ENCODE measurements at regions not wholly inside any gene's neighbourhood (a gene's known extent, or its start where the extent isn't known, plus 50 kb on each side); places are given as distances from the start of the nearest gene placed in this dataset.
"Not testable (repeated sequence)": the region's sequence is repeated elsewhere in the genome, so short reads cannot be mapped to it uniquely, and the experiment has no call there.

GRCh38 chr14:105729825-105730368, 203.5 kb downstream of the TMEM121 start:
- in situ Hi-C loops (cut with MboI; ENCODE audit: low sequenced_read_pairs), result not testable (repeated sequence)

GRCh38 chr14:105730731-105731130, 204.3 kb downstream of the TMEM121 start:
- in situ Hi-C loops (cut with MboI; ENCODE audit: low sequenced_read_pairs), result not testable (repeated sequence)

GRCh38 chr14:105731221-105731985, 205.0 kb downstream of the TMEM121 start:
- in situ Hi-C loops (cut with MboI; ENCODE audit: low sequenced_read_pairs), result not testable (repeated sequence)

- in situ Hi-C loops (cut with MboI; ENCODE audit: low sequenced_read_pairs), result no loop called here
These were observed 207.0 kb downstream of the TMEM121 start for GRCh38 chr14:105733081-105734065.

GRCh38 chr14:105734241-105734640, 207.9 kb downstream of the TMEM121 start:
- in situ Hi-C loops (cut with MboI; ENCODE audit: low sequenced_read_pairs), result not testable (repeated sequence)

- in situ Hi-C loops (cut with MboI; ENCODE audit: low sequenced_read_pairs), result not testable (repeated sequence)
These were observed 209.9 kb downstream of the TMEM121 start for GRCh38 chr14:105736331-105736730.

GRCh38 chr14:105737504-105738246, 211.3 kb downstream of the TMEM121 start:
- in situ Hi-C loops (cut with MboI; ENCODE audit: low sequenced_read_pairs), result no loop called here

- in situ Hi-C loops (cut with MboI; ENCODE audit: low sequenced_read_pairs), result no loop called here
These were observed 212.3 kb downstream of the TMEM121 start for GRCh38 chr14:105738638-105739037.

- in situ Hi-C loops (cut with MboI; ENCODE audit: low sequenced_read_pairs), result no loop called here
These were observed 213.1 kb downstream of the TMEM121 start for GRCh38 chr14:105739331-105740102.

- in situ Hi-C loops (cut with MboI; ENCODE audit: low sequenced_read_pairs), result not testable (repeated sequence)
These were observed 213.9 kb downstream of the TMEM121 start for GRCh38 chr14:105740272-105740671.

GRCh38 chr14:105740961-105741360, 214.6 kb downstream of the TMEM121 start:
- in situ Hi-C loops (cut with MboI; ENCODE audit: low sequenced_read_pairs), result not testable (repeated sequence)

GRCh38 chr14:105741707-105742530, 215.5 kb downstream of the TMEM121 start:
- in situ Hi-C loops (cut with MboI; ENCODE audit: low sequenced_read_pairs), result not testable (repeated sequence)

- in situ Hi-C loops (cut with MboI; ENCODE audit: low sequenced_read_pairs), result no loop called here
These were observed 216.1 kb downstream of the TMEM121 start for GRCh38 chr14:105742531-105742848.

- in situ Hi-C loops (cut with MboI; ENCODE audit: low sequenced_read_pairs), result not testable (repeated sequence)
These were observed 216.7 kb downstream of the TMEM121 start for GRCh38 chr14:105742904-105743701.

GRCh38 chr14:105744213-105744787, 217.9 kb downstream of the TMEM121 start:
- in situ Hi-C loops (cut with MboI; ENCODE audit: low sequenced_read_pairs), result not testable (repeated sequence)

GRCh38 chr14:105745433-105746123, 219.2 kb downstream of the TMEM121 start:
- in situ Hi-C loops (cut with MboI; ENCODE audit: low sequenced_read_pairs), result no loop called here

- in situ Hi-C loops (cut with MboI; ENCODE audit: low sequenced_read_pairs), result no loop called here
These were observed 219.7 kb downstream of the TMEM121 start for GRCh38 chr14:105746124-105746514.
